ENCODE measurements at regions not wholly inside any gene's neighbourhood (a gene's known extent, or its start where the extent isn't known, plus 50 kb on each side); places are given as distances from the start of the nearest gene placed in this dataset.

- TF ChIP-seq ZNF274 (IDR thresholded peaks at IDR 0.05; ENCODE audit: low read depth, low read length) = no peak
- no peak for TF ChIP-seq SUZ12 (IDR thresholded peaks at IDR 0.05; ENCODE audit: extremely low read depth, insufficient read depth, insufficient read length)
- no peak for TF ChIP-seq YY1 (IDR thresholded peaks at IDR 0.05; ENCODE audit: insufficient read depth, insufficient read length)
- Histone ChIP-seq H3K9ac (ENCODE audit: insufficient read length, low read depth) (no peak overlapping the region), H3K4me1 (ENCODE audit: insufficient read depth, insufficient read length) (no peaks in the 10 kb centered on the region), H3K4me3 (ENCODE audit: insufficient read length, low read depth) (no peak overlapping the region), H3K36me3 (ENCODE audit: insufficient read depth, insufficient read length, low read length) (no peaks in the 10 kb centered on the region), H3K9me3 (ENCODE audit: insufficient read depth, low read length) (peaks cover 6% of the 10 kb centered on the region), H3K27me3 (ENCODE audit: insufficient read depth, insufficient read length) (no peaks in the 10 kb centered on the region)
- peak; percentile 35 for DNase-seq (ENCODE audit: low read depth, low spot score)
Measured at GRCh38 chr11:41935241-41935640, 475.8 kb upstream of the LRRC4C start.

- Histone ChIP-seq H3K4me1 (ENCODE audit: insufficient read depth, insufficient read length) (no peaks in the 10 kb centered on the region), H3K36me3 (ENCODE audit: insufficient read depth, insufficient read length, low read length) (no peaks in the 10 kb centered on the region), H3K9ac (ENCODE audit: insufficient read length, low read depth) (no peak overlapping the region), H3K27me3 (ENCODE audit: insufficient read depth, insufficient read length) (no peaks in the 10 kb centered on the region), H3K9me3 (ENCODE audit: insufficient read depth, low read length) (peaks cover 6% of the 10 kb centered on the region), H3K4me3 (ENCODE audit: insufficient read length, low read depth) (no peak overlapping the region)
- no peak for TF ChIP-seq SUZ12 (IDR thresholded peaks at IDR 0.05; ENCODE audit: extremely low read depth, insufficient read depth, insufficient read length)
- no peak for TF ChIP-seq YY1 (IDR thresholded peaks at IDR 0.05; ENCODE audit: insufficient read depth, insufficient read length)
- no peak for TF ChIP-seq ZNF274 (IDR thresholded peaks at IDR 0.05; ENCODE audit: low read depth, low read length)
- DNase-seq (ENCODE audit: low read depth, low spot score) = no peak
Measured at GRCh38 chr11:41935795-41936194, 476.3 kb upstream of the LRRC4C start.

GRCh38 chr11:41943656-41944055 is 484.2 kb upstream of the LRRC4C start:
- Histone ChIP-seq H3K27me3 (ENCODE audit: insufficient read depth, insufficient read length) (no peaks in the 10 kb centered on the region), H3K9me3 (ENCODE audit: insufficient read depth, low read length) (no peaks in the 10 kb centered on the region), H3K4me3 (ENCODE audit: insufficient read length, low read depth) (no peak overlapping the region), H3K9ac (ENCODE audit: insufficient read length, low read depth) (no peak overlapping the region), H3K36me3 (ENCODE audit: insufficient read depth, insufficient read length, low read length) (no peaks in the 10 kb centered on the region), H3K4me1 (ENCODE audit: insufficient read depth, insufficient read length) (no peaks in the 10 kb centered on the region)
- DNase-seq (ENCODE audit: low read depth, low spot score) = no peak
- TF ChIP-seq SUZ12 (IDR thresholded peaks at IDR 0.05; ENCODE audit: extremely low read depth, insufficient read depth, insufficient read length) (no peak), YY1 (IDR thresholded peaks at IDR 0.05; ENCODE audit: insufficient read depth, insufficient read length) (no peak), ZNF274 (IDR thresholded peaks at IDR 0.05; ENCODE audit: low read depth, low read length) (no peak)

GRCh38 chr11:41947392-41947791 is 487.9 kb upstream of the LRRC4C start:
- H3K36me3 ChIP-seq (ENCODE audit: insufficient read depth, insufficient read length, low read length) = no peaks in the 10 kb centered on the region
- DNase-seq (ENCODE audit: low read depth, low spot score) = no peak
- no peak overlapping the region for H3K4me3 ChIP-seq (ENCODE audit: insufficient read length, low read depth)
- H3K4me1 ChIP-seq (ENCODE audit: insufficient read depth, insufficient read length) = no peaks in the 10 kb centered on the region
- TF ChIP-seq SUZ12 (IDR thresholded peaks at IDR 0.05; ENCODE audit: extremely low read depth, insufficient read depth, insufficient read length) = no peak
- no peak for TF ChIP-seq ZNF274 (IDR thresholded peaks at IDR 0.05; ENCODE audit: low read depth, low read length)
- no peak for TF ChIP-seq YY1 (IDR thresholded peaks at IDR 0.05; ENCODE audit: insufficient read depth, insufficient read length)
- no peak overlapping the region for H3K9ac ChIP-seq (ENCODE audit: insufficient read length, low read depth)
- H3K27me3 ChIP-seq (ENCODE audit: insufficient read depth, insufficient read length) = no peaks in the 10 kb centered on the region
- H3K9me3 ChIP-seq (ENCODE audit: insufficient read depth, low read length) = no peaks in the 10 kb centered on the region

- Histone ChIP-seq H3K4me1 (ENCODE audit: insufficient read depth, insufficient read length) (no peaks in the 10 kb centered on the region), H3K27me3 (ENCODE audit: insufficient read depth, insufficient read length) (no peaks in the 10 kb centered on the region), H3K4me3 (ENCODE audit: insufficient read length, low read depth) (no peak overlapping the region), H3K36me3 (ENCODE audit: insufficient read depth, insufficient read length, low read length) (no peaks in the 10 kb centered on the region), H3K9ac (ENCODE audit: insufficient read length, low read depth) (no peak overlapping the region), H3K9me3 (ENCODE audit: insufficient read depth, low read length) (no peaks in the 10 kb centered on the region)
- TF ChIP-seq ZNF274 (IDR thresholded peaks at IDR 0.05; ENCODE audit: low read depth, low read length) (no peak), SUZ12 (IDR thresholded peaks at IDR 0.05; ENCODE audit: extremely low read depth, insufficient read depth, insufficient read length) (no peak), YY1 (IDR thresholded peaks at IDR 0.05; ENCODE audit: insufficient read depth, insufficient read length) (no peak)
- no peak for DNase-seq (ENCODE audit: low read depth, low spot score)
Measured at GRCh38 chr11:41950470-41951143, 491.2 kb upstream of the LRRC4C start.

GRCh38 chr11:41954034-41954433 is 494.6 kb upstream of the LRRC4C start:
- Histone ChIP-seq H3K9me3 (ENCODE audit: insufficient read depth, low read length) (no peaks in the 10 kb centered on the region), H3K4me1 (ENCODE audit: insufficient read depth, insufficient read length) (no peaks in the 10 kb centered on the region), H3K9ac (ENCODE audit: insufficient read length, low read depth) (no peak overlapping the region), H3K36me3 (ENCODE audit: insufficient read depth, insufficient read length, low read length) (no peaks in the 10 kb centered on the region), H3K27me3 (ENCODE audit: insufficient read depth, insufficient read length) (no peaks in the 10 kb centered on the region), H3K4me3 (ENCODE audit: insufficient read length, low read depth) (no peak overlapping the region)
- no peak for DNase-seq (ENCODE audit: low read depth, low spot score)
- TF ChIP-seq YY1 (IDR thresholded peaks at IDR 0.05; ENCODE audit: insufficient read depth, insufficient read length) (no peak), ZNF274 (IDR thresholded peaks at IDR 0.05; ENCODE audit: low read depth, low read length) (no peak), SUZ12 (IDR thresholded peaks at IDR 0.05; ENCODE audit: extremely low read depth, insufficient read depth, insufficient read length) (no peak)

- no peak for DNase-seq (ENCODE audit: low read depth, low spot score)
- Histone ChIP-seq H3K9me3 (ENCODE audit: insufficient read depth, low read length) (no peaks in the 10 kb centered on the region), H3K4me1 (ENCODE audit: insufficient read depth, insufficient read length) (no peaks in the 10 kb centered on the region), H3K4me3 (ENCODE audit: insufficient read length, low read depth) (no peak overlapping the region), H3K9ac (ENCODE audit: insufficient read length, low read depth) (no peak overlapping the region), H3K36me3 (ENCODE audit: insufficient read depth, insufficient read length, low read length) (no peaks in the 10 kb centered on the region), H3K27me3 (ENCODE audit: insufficient read depth, insufficient read length) (no peaks in the 10 kb centered on the region)
- TF ChIP-seq ZNF274 (IDR thresholded peaks at IDR 0.05; ENCODE audit: low read depth, low read length) = no peak
- no peak for TF ChIP-seq SUZ12 (IDR thresholded peaks at IDR 0.05; ENCODE audit: extremely low read depth, insufficient read depth, insufficient read length)
- TF ChIP-seq YY1 (IDR thresholded peaks at IDR 0.05; ENCODE audit: insufficient read depth, insufficient read length) = no peak
Measured at GRCh38 chr11:41955066-41955465, 495.6 kb upstream of the LRRC4C start.

Measured in NT2/D1 (cell line).